Right lobe of liver (tissue), 6 donors: ENCODE measurements at regions not wholly inside any gene's neighbourhood (a gene's known extent, or its start where the extent isn't known, plus 50 kb on each side); places are given as distances from the start of the nearest gene placed in this dataset.
A peak's percentile ranks its signal among the peaks of the same experiment; 100 is the strongest.

Experiments
- ATAC-seq, 4 donors: fragments of 200-7000 bp; cut with Tn5 transposase; one replicate each; pipeline ENCODE4 v1.9.1; 2020; ENCODE audit warnings: mild to moderate bottlenecking in 4 of 4, moderate library complexity in 4 of 4
- DNase-seq, 3 donors: peaks; one replicate each; pipeline ENCODE4 v3.0.0-alpha.2; 2020
- H3K27ac ChIP-seq, 3 donors: fragments of 200-600 bp; one replicate each; pipeline ENCODE4 v1.8.0; 2022
- H3K27me3 ChIP-seq, 2 donors: fragments of 200-600 bp; one replicate each; pipeline ENCODE4 v1.8.0; 2022
- H3K36me3 ChIP-seq, 4 donors: fragments of 200-600 bp; sonication (generic) in 1 of 4; one replicate each; pipeline versions ENCODE4 v1.5.1 to v1.8.0; 2017 to 2022; ENCODE audit warnings: control low read depth in 1 of 4
- H3K4me1 ChIP-seq, 4 donors: fragments of 200-600 bp; sonication (generic) in 1 of 4; one replicate each; pipeline versions ENCODE4 v1.5.1 to v1.8.0; 2017 to 2022; ENCODE audit warnings: control low read depth in 1 of 4
- H3K4me3 ChIP-seq, 3 donors: fragments of 200-600 bp; one replicate each; pipeline ENCODE4 v1.8.0; 2022
- H3K9me3 ChIP-seq, 4 donors: fragments of 200-600 bp; sonication (generic) in 1 of 4; one replicate each; pipeline versions ENCODE4 v1.5.1 to v1.8.0; 2017 to 2022; ENCODE audit warnings: control low read depth in 1 of 4
- POLR2A ChIP-seq: fragments of 450-650 bp; IDR thresholded peaks from one replicate; pipeline ENCODE4 v1.6.1; 2017; ENCODE audit warnings: antibody characterized with exemption, mild to moderate bottlenecking
- WGBS: methylation state at CpG from one replicate; pipeline ENCODE4 v1.1.6; 2018; ENCODE audit warnings: low coverage, low lambda C conversion rate; ENCODE audit not compliant: insufficient coverage; ENCODE audit errors: missing lambda C conversion rate; 5-methylcytosine and 5-hydroxymethylcytosine counted together
- intact Hi-C, 2 donors: fragments of 100-400 bp; cut with DNase I; formaldehyde crosslinking; loops; one replicate each; pipeline versions ENCODE4 v1.11.2 to v1.14.1; 2022
- TF ChIP-seq, protein P1 (sequence below), 4 donors: fragments of 200-600 bp in 3 of 4; fragments of 450-650 bp in 1 of 4; IDR thresholded peaks; one replicate each; pipeline versions ENCODE4 v1.5.1 to v1.8.0; 2016 to 2022; ENCODE audit warnings: antibody characterized with exemption in 4 of 4, mild to moderate bottlenecking in 2 of 4
- donor health status: DM: no; HTN: yes; CAD: no.
- donor health status: DM: no; HTN: no; CAD: no.
- donor health status: DM: no; HTN: no; CAD: no.
- donor health status: DM: no; HTN: yes; CAD: no.
- donor health status: DM: no; HTN: yes; CAD: no.

DNA sequence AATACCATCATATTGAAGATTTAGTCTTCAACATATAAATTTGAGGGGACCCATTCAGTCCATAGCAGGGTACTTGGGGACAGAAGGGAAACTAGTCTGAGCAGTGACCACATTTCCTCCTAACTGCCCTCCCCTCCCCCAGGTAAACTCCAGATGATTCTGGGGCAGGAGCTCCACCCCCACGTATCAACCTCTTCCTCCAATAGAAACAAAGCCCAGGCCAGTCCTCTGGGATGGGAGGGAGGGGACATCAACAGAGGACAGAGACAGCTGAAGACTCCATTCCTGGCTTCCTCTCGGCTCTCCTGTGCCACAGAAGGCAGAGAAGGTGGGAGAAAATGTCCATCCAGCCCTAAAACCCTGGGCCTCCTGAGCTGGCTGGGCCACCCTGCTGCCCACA lies 85.0 kb upstream of the TOP1 start:
- no peaks in the 10 kb centered on the region for H3K4me1 ChIP-seq
- no peaks in the 10 kb centered on the region for H3K36me3 ChIP-seq
- no peak overlapping the region for H3K27ac ChIP-seq
- H3K9me3 ChIP-seq = no peaks in the 10 kb centered on the region
- TF ChIP-seq, protein P1, sequence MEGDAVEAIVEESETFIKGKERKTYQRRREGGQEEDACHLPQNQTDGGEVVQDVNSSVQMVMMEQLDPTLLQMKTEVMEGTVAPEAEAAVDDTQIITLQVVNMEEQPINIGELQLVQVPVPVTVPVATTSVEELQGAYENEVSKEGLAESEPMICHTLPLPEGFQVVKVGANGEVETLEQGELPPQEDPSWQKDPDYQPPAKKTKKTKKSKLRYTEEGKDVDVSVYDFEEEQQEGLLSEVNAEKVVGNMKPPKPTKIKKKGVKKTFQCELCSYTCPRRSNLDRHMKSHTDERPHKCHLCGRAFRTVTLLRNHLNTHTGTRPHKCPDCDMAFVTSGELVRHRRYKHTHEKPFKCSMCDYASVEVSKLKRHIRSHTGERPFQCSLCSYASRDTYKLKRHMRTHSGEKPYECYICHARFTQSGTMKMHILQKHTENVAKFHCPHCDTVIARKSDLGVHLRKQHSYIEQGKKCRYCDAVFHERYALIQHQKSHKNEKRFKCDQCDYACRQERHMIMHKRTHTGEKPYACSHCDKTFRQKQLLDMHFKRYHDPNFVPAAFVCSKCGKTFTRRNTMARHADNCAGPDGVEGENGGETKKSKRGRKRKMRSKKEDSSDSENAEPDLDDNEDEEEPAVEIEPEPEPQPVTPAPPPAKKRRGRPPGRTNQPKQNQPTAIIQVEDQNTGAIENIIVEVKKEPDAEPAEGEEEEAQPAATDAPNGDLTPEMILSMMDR (IDR thresholded peaks at IDR 0.05) = no peak
- TF ChIP-seq POLR2A = no peak
- ATAC-seq (no peak), DNase-seq (peak in 1 of 3 donors; percentile 35)
- H3K4me3 ChIP-seq = no peak overlapping the region
- 63% methylated on average over 1 of the region's 2 CpGs for WGBS
- intact Hi-C loops = no loop called here
- H3K27me3 ChIP-seq = no peaks in the 10 kb centered on the region

DNA sequence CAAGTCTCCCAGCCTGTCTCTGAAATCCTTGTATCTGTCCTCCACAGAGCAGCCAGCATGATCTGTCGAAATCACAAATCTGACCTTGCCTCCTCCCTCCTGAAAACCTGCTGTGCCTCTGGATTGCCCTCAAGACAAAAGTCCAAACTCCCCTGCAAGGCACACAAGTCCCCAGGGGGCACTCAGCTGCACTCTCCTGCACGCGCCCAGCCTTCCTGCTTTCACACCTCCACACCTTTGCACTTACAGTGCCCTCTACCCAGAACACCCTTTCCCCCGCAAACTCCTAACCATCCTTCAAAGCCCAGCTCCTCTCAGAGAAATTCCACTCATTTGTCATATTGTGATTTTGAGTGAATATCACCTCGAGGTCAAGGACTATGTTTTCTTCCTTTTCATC lies 83.4 kb upstream of the TOP1 start:
- WGBS = 39% methylated on average over 5 of the region's 5 CpGs
- Histone ChIP-seq H3K27me3 (no peaks in the 10 kb centered on the region), H3K9me3 (no peaks in the 10 kb centered on the region), H3K27ac (no peak overlapping the region), H3K4me1 (no peaks in the 10 kb centered on the region), H3K4me3 (no peak overlapping the region), H3K36me3 (no peaks in the 10 kb centered on the region)
- DNase-seq (no peak), ATAC-seq (peak in 1 of 4 donors; percentile 25)
- intact Hi-C loops = no loop called here
- TF ChIP-seq, protein P1 (IDR thresholded peaks at IDR 0.05) = no peak
- no peak for TF ChIP-seq POLR2A

DNA sequence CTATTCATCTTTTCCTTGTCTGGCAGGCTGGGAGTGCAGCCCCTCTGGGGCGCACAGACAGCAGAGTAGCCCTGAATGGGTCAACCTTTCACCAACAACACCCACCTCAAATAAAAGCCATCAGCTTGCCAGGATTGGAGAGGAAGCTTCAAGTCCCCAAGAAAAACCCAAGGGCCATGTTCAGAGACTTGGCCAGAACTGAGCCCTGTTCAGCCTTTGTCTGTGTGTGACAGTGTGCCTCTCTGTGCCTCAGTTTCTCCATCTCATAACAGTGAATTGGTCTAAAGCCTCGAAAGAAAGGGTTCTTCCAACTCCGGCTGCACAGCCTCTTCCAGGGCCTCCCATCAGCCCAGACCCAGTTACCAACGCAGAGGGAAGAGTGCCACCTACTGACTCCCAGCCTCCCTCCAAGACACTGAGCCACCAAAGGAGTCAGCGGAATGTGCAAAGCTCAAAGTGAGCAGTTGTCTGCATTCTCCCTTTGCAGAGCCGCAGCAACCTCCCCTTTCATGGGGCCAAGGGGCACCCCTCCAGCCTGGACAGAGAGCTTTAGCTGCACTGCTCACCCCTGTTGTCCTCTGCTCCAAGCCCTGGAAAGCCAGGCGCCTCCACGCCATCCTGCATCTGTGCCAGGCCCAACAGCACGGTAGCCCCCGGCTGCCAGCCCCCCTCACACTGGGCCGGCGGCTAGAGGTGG lies 82.7 kb upstream of the TOP1 start:
- no peak overlapping the region for H3K27ac ChIP-seq
- ATAC-seq (peak; percentile 78 to 92 (median 88)), DNase-seq (peak in 2 of 3 donors; percentile 49 to 65)
- WGBS = 27% methylated on average over 7 of the region's 12 CpGs
- no peaks in the 10 kb centered on the region for H3K36me3 ChIP-seq
- intact Hi-C loops = no loop called here
- no peak overlapping the region for H3K4me3 ChIP-seq
- H3K9me3 ChIP-seq = no peaks in the 10 kb centered on the region
- no peaks in the 10 kb centered on the region for H3K4me1 ChIP-seq
- TF ChIP-seq, protein P1 (IDR thresholded peaks at IDR 0.05) = peak; percentile 32 to 68 (median 56)
- no peak for TF ChIP-seq POLR2A
- no peaks in the 10 kb centered on the region for H3K27me3 ChIP-seq

DNA sequence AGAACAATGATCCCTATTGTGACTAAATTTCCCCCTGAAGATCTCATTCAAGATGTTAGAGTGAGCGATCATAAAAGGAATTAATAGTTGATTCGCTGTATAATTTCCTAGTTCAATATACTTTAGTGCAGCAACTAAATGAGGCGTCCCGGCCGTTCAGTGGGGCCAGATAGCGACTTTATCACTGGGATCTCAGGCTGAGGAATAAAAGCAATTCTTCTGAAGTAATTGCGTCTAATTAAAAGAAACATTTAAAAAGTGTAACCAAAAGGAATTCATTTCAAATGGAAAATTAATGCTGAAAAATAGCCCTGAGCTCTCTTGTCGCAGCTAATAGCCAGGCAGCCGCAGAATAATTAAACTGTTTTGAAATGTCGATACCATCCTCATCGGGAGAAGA lies 82.2 kb upstream of the TOP1 start:
- no peak for DNase-seq
- Histone ChIP-seq H3K4me3 (no peak overlapping the region), H3K9me3 (no peaks in the 10 kb centered on the region), H3K36me3 (no peaks in the 10 kb centered on the region), H3K27ac (no peak overlapping the region), H3K4me1 (no peaks in the 10 kb centered on the region), H3K27me3 (no peaks in the 10 kb centered on the region)
- WGBS = 68% methylated on average over 11 of the region's 11 CpGs
- TF ChIP-seq, protein P1 (IDR thresholded peaks at IDR 0.05) = no peak
- no peak for TF ChIP-seq POLR2A
- intact Hi-C loops = no loop called here
- no peak for ATAC-seq
